Activated CD8-positive, alpha-beta memory T cell treated with anti-CD3 and anti-CD28 coated beads for 4 hours (primary cell): ENCODE measurements at regions not wholly inside any gene's neighbourhood (a gene's known extent, or its start where the extent isn't known, plus 50 kb on each side); places are given as distances from the start of the nearest gene placed in this dataset.
"Not testable (repeated sequence)": the region's sequence is repeated elsewhere in the genome, so short reads cannot be mapped to it uniquely, and the experiment has no call there.

Experiments
- DNase-seq, 2 donors: peaks; one replicate each; pipeline ENCODE4 v3.0.0-alpha.2; 2020; ENCODE audit warnings: low read depth in 2 of 2

GRCh38 chr6:111925296-111925695 lies 52.0 kb upstream of the FYN start:
- DNase-seq = no peak

GRCh38 chr6:111926731-111927302 lies 53.6 kb upstream of the FYN start:
- no peak for DNase-seq

- no peak for DNase-seq
Measured at GRCh38 chr6:111927321-111927720, 54.1 kb upstream of the FYN start.

- no peak for DNase-seq
Measured at GRCh38 chr6:111928139-111928538, 54.9 kb upstream of the FYN start.

DNA sequence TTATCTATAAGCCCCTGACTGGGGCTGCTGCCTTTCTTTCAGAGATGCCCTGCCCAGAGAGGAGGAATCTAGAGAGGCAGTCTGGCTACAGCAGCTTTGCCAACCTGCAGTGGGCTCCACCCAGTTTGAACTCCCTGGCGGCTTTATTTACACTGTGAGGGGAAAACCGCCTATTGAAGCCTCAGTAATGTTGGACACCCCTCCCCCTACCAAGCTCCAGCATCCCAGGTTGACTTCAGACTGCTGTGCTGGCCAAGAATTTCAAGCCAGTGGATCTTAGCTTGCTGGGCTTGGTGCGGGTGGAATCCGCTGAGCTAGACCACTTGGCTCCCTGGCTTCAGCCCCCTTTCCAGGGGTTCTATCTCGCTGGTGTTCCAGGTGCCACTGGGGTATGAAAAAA lies 61.4 kb upstream of the FYN start:
- not testable (repeated sequence) for DNase-seq

- DNase-seq = no peak
Measured at GRCh38 chr6:111936718-111937117, 63.5 kb upstream of the FYN start.

DNA sequence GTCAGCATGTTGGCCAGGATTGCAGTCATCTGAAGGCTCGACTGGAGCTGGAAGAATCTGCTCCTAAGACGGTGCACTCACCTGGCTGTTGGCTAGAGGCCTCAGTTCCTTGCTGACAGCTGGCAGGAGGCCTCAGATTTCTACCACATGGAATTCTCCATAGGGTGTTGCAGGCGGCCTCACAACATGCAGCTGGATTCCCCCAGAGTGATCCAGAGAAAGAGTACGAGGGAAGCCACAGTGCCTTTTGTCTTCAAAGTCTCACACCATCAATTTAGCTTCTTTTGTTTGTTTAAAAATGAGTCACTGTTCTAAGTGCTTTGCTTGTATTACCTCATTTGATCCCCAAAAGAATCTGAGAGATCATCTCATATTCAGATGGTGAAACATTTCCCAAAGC lies 65.5 kb upstream of the FYN start:
- no peak for DNase-seq

DNA sequence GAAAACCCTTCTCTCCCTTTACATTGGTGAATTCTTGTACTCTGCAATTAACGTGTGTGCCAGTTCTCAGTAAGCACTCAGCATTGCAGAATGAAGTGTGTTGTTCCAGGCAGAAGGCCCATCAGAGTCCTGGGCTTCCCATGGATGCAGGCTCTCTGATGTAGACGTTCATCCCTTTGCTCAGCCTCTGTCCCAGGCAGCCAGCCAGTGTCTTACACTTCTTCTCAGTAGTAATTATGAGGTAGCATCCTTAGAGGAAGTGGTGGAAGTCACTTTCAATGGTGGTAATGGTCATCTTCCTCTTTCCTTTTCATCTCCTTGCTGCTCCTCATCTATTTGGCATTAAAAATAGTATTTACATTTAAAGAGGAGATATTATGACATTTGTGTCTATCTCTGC lies 66.7 kb upstream of the FYN start:
- no peak for DNase-seq

DNA sequence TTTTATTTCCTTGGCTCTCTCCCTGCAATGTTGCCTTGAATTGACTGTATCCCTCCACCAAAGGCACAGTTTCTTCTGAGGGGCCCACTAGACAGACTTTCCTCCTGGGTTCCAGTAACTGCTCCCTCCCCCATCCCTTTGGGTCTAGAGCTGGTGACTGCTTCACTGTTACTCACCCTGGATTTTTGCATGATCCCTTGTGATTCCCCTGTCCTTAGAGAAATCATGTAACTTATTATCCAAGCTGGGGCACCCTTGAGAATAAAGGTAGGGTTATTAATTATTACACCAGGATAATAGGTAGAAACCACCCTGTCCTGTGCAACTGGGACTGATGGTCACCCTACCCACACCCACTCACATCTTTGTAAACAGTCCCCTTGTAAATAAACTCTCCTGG lies 67.5 kb upstream of the FYN start:
- no peak for DNase-seq

GRCh38 chr6:111941686-111942330 lies 68.6 kb upstream of the FYN start:
- DNase-seq = no peak

DNA sequence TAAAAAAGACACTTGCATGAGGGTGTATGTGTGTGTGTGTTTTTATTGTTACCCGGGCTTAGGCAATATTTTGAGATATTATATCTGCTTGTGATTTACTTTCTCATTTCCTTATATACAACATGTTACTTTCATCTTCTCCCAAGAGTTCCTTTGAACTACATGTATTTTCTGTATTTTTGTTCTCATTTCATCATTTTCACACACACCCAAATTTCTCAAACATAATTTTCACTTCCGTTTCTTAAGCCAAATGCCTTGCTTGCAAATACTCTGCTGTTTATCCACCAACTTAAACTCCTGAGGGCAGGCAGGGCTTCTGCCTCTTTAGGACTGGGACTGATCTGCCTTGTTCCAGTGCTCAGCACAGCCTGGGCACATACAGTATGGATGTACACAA lies 69.3 kb upstream of the FYN start:
- DNase-seq = no peak

DNA sequence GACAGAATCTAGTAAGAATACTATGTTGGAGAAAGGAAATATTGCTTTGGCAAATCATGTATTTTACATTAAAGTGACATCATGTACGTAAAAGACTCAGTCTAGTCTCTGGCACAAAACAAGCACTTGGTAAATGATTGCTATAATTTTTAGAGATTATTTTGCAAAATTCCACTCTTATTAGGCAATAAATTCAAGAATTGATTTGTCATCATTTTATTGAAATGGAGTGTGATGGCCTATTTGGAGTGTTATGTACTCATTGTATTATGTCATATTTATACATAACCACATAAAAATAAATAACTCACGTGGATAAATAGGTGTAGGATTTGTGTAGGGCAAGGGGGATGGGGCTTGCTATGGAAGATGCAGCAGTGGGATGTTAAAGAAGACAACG lies 70.0 kb upstream of the FYN start:
- no peak for DNase-seq

GRCh38 chr6:111943726-111944125 lies 70.5 kb upstream of the FYN start:
- no peak for DNase-seq

- DNase-seq = no peak
Measured at GRCh38 chr6:111944541-111944940, 71.3 kb upstream of the FYN start.

DNA sequence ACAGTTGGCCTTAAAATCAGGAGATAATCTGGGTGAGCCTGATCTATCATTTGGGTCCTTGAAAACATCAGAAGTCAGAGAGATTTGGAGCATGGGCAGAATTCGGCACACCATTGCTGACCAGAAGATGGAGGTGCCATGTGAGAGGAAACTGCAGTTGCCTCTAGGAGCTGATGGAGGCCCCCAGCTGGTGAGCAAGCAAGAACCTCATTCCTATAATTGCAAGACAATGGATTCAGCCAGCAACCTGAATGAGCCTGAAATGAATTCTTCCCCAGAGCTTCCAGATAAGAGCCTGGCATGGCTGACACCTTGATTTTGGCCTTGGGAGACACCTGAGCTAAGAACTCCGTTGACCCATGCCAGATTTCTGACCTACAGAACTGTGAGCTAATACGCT lies 76.3 kb upstream of the FYN start:
- no peak for DNase-seq

GRCh38 chr6:111949984-111950383 lies 76.7 kb upstream of the FYN start:
- not testable (repeated sequence) for DNase-seq

DNA sequence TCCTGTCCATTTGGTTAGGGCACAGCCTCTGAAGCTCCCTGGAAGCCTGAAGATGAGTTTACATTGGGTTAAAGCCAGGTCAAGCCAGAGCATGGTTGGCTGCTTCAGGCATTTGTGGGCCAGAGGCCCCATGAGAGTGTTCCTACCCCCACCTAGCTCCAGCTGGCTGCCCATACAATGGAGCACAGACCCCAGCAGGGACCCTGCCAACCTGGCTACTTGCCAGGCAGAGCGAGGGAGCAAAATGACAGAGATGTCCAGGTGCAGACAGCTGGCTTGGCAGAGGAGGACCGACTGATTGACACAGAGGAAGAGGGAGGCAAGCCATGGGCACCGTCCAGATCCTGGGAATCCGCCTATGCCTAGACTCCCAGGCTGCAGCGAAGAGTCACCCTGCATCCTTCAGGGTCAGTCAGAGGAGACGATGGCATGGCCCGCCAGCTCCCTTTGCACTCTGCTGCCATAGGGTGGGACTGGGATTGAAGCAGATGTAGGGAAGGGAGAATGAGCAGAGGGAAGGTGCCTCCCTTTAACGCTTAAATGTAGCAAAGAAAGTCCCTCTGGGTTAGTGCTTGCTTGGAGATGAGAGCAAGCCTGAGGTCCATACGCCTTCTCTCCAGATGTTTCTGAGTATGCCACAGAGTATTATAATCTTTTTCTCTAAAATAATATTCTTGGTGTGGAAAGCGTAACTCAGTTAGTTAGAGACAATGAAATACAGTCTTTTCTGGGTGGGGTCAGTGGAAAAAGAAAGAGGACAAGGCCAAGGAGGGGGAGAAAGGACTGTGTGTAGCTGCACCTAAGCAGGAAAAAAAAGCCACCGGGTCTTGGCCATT lies 77.6 kb upstream of the FYN start:
- DNase-seq = no peak

DNA sequence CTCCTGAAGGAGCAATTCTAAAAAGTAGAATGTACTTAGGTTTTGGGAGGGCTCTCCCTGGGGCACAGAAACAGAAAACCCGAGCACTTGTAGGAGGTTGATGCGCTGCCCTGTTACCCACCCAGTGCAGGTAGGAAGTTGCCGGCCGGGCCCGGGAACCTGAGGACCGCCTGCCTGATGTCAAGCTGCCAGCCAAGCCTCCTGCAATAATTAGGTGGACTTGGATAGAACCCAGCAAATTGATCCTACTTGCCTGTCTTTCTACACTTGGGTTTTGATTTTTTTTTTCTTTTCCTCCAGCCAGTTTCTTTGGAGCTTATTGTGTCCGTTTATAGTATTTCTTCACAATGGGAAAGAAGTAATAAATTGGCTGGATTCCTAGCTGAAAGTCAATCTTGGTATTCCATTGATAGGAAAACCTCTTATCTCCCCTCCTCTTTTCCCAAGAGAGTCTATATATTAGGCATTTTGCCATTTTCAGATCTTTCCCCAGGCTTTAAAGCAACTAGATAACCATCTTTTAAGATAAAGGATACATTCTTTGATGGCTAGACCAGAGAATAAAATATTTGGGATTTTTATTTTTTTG lies 78.3 kb upstream of the FYN start:
- no peak for DNase-seq

DNA sequence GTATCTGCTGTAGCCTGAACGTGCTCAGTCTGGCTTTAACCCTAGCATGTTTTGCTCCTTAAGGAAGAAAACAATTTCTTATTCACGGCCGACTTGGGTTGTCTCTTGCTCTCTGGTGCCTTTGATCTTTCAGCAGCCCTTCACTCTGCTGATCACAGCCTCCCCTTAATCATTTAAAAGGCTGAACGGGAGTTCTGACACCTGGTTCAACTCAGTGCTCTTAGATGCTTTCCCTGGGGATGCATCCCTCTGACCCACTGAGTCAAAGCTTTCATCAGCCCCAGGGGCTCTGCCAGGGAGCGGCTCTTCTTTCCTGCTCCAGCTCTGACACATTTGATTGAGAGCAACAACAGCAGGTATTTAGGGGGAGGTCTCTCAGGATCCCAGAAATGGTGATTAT lies 79.0 kb upstream of the FYN start:
- DNase-seq = no peak

GRCh38 chr6:111952821-111953540 lies 79.7 kb upstream of the FYN start:
- no peak for DNase-seq

GRCh38 chr6:111956098-111956497 lies 82.8 kb upstream of the FYN start:
- no peak for DNase-seq
